ENCODE measurements at regions not wholly inside any gene's neighbourhood (a gene's known extent, or its start where the extent isn't known, plus 50 kb on each side); places are given as distances from the start of the nearest gene placed in this dataset.

- H3K9me3 ChIP-seq (ENCODE audit: insufficient read depth, low read length) = no peaks in the 10 kb centered on the region
- no peaks in the 10 kb centered on the region for H3K27me3 ChIP-seq (ENCODE audit: low read length)
- no peak overlapping the region for H3K27ac ChIP-seq (ENCODE audit: low read depth, low read length)
- H3K79me2 ChIP-seq (ENCODE audit: insufficient read depth, low read length) = no peaks in the 10 kb centered on the region
- H3K9ac ChIP-seq (ENCODE audit: low read length) = no peak overlapping the region
- TF ChIP-seq, protein P1, sequence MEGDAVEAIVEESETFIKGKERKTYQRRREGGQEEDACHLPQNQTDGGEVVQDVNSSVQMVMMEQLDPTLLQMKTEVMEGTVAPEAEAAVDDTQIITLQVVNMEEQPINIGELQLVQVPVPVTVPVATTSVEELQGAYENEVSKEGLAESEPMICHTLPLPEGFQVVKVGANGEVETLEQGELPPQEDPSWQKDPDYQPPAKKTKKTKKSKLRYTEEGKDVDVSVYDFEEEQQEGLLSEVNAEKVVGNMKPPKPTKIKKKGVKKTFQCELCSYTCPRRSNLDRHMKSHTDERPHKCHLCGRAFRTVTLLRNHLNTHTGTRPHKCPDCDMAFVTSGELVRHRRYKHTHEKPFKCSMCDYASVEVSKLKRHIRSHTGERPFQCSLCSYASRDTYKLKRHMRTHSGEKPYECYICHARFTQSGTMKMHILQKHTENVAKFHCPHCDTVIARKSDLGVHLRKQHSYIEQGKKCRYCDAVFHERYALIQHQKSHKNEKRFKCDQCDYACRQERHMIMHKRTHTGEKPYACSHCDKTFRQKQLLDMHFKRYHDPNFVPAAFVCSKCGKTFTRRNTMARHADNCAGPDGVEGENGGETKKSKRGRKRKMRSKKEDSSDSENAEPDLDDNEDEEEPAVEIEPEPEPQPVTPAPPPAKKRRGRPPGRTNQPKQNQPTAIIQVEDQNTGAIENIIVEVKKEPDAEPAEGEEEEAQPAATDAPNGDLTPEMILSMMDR (IDR thresholded peaks at IDR 0.05; ENCODE audit: insufficient read depth, low read length, poor library complexity, severe bottlenecking) = no peak
- no peak for TF ChIP-seq EZH2phosphoT487 (conservative IDR thresholded peaks at IDR 0.05; ENCODE audit: low read length)
- no peak overlapping the region for H3K4me2 ChIP-seq (ENCODE audit: low read depth, low read length, poor library complexity, severe bottlenecking)
- H3K36me3 ChIP-seq (ENCODE audit: low read length) = no peaks in the 10 kb centered on the region
- H4K20me1 ChIP-seq (ENCODE audit: low read depth, low read length) = no peaks in the 10 kb centered on the region
- H3F3A ChIP-seq (ENCODE audit: insufficient read depth) = no peaks in the 10 kb centered on the region
- H3K9me2 ChIP-seq (replicated peaks; ENCODE audit: insufficient read depth, low read length) = no peaks in the 10 kb centered on the region
- no peak overlapping the region for H3K4me3 ChIP-seq (ENCODE audit: insufficient read depth, low read length, poor library complexity, severe bottlenecking)
- no peak overlapping the region for H2AFZ ChIP-seq (ENCODE audit: low read depth, low read length, severe bottlenecking)
These were observed 1286.4 kb downstream of the PCDH9 start for GRCh38 chr13:65943708-65944107.

GRCh38 chr13:65943024-65943423 lies 1287.1 kb downstream of the PCDH9 start:
- Histone ChIP-seq H3K36me3 (ENCODE audit: low read length) (no peaks in the 10 kb centered on the region), H3K4me3 (ENCODE audit: insufficient read depth, low read length, poor library complexity, severe bottlenecking) (no peak overlapping the region), H2AFZ (ENCODE audit: low read depth, low read length, severe bottlenecking) (peak overlapping the region; percentile 65), H3F3A (ENCODE audit: insufficient read depth) (no peaks in the 10 kb centered on the region), H3K4me2 (ENCODE audit: low read depth, low read length, poor library complexity, severe bottlenecking) (no peak overlapping the region), H3K9me3 (ENCODE audit: insufficient read depth, low read length) (no peaks in the 10 kb centered on the region), H4K20me1 (ENCODE audit: low read depth, low read length) (no peaks in the 10 kb centered on the region), H3K9me2 (replicated peaks; ENCODE audit: insufficient read depth, low read length) (no peaks in the 10 kb centered on the region), H3K9ac (ENCODE audit: low read length) (no peak overlapping the region), H3K27ac (ENCODE audit: low read depth, low read length) (no peak overlapping the region), H3K27me3 (ENCODE audit: low read length) (no peaks in the 10 kb centered on the region), H3K79me2 (ENCODE audit: insufficient read depth, low read length) (no peaks in the 10 kb centered on the region)
- no peak for TF ChIP-seq EZH2phosphoT487 (conservative IDR thresholded peaks at IDR 0.05; ENCODE audit: low read length)
- TF ChIP-seq, protein P1 (IDR thresholded peaks at IDR 0.05; ENCODE audit: insufficient read depth, low read length, poor library complexity, severe bottlenecking) = no peak

DNA sequence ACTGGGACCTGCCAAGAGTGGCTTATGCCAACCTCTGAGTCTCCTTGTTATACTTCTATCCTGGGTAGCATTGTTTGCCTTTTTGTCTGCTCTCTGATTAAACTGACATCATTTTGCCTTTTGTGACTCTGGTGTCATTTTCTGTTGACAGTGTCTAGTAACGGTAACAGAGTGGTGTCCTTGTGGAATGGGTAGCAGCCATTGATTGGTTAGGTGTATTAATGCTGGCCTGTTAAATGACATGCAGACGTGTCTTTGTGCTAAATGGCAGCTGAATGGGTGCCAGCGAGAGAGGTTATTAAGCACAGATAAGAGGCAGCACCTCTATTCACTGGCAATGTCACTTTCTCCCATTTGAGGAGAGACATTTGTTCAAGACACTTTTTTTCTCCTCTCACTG lies 1289.4 kb downstream of the PCDH9 start:
- Histone ChIP-seq H3K4me3 (ENCODE audit: insufficient read depth, low read length, poor library complexity, severe bottlenecking) (no peak overlapping the region), H3K79me2 (ENCODE audit: insufficient read depth, low read length) (no peaks in the 10 kb centered on the region), H2AFZ (ENCODE audit: low read depth, low read length, severe bottlenecking) (peak overlapping the region; percentile 44), H3K36me3 (ENCODE audit: low read length) (no peaks in the 10 kb centered on the region), H4K20me1 (ENCODE audit: low read depth, low read length) (no peaks in the 10 kb centered on the region), H3K27me3 (ENCODE audit: low read length) (no peaks in the 10 kb centered on the region), H3K9me3 (ENCODE audit: insufficient read depth, low read length) (no peaks in the 10 kb centered on the region), H3F3A (ENCODE audit: insufficient read depth) (no peaks in the 10 kb centered on the region), H3K4me2 (ENCODE audit: low read depth, low read length, poor library complexity, severe bottlenecking) (no peak overlapping the region), H3K9ac (ENCODE audit: low read length) (no peak overlapping the region), H3K9me2 (replicated peaks; ENCODE audit: insufficient read depth, low read length) (no peaks in the 10 kb centered on the region), H3K27ac (ENCODE audit: low read depth, low read length) (no peak overlapping the region)
- TF ChIP-seq, protein P1 (IDR thresholded peaks at IDR 0.05; ENCODE audit: insufficient read depth, low read length, poor library complexity, severe bottlenecking) = no peak
- TF ChIP-seq EZH2phosphoT487 (conservative IDR thresholded peaks at IDR 0.05; ENCODE audit: low read length) = no peak

Data from SU-DHL-6 (cell line).